ENCODE measurements at regions not wholly inside any gene's neighbourhood (a gene's known extent, or its start where the extent isn't known, plus 50 kb on each side); places are given as distances from the start of the nearest gene placed in this dataset.

DNA sequence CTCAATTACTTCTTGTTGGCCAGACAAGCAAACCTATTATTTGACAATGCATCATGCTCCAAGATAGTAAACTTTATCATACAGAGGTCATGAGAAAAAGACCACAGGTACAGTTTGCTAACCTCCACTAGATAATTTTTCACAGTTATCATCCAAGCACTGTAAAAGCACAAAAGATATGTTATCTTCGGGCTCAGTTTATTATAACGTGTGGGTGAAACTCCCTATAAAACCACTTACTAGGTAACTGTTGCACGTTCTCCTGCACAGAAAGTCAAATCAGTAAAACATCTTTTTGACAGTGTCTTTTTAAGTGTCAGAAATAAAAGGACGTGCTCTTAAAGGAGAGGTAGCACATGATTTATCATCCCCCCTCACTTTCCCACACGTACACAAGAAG lies 94.7 kb upstream of the BCL11A start:
- no peak for DNase-seq (ENCODE audit: low read depth, low spot score)
- no peak overlapping the region for H3K4me3 ChIP-seq (ENCODE audit: low read length)

DNA sequence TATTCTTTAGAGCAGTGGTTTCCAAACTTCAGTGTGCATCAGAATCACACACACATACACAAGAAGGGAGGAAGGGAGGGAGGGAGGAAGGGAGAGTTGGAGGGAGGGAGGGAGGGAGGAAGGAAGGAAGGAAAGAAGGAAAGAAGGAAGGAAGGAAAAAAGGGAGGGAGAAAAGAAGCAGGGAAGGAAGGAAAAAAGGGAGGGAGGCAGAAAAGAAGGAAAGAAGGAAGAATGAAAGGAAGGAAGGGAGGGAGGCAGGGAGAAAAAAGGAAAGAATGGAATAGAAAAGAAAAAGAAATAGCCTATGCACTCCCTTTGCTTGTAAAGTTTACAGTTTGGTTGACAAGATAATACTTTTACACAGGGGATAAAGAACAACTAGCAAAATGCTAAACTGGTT lies 96.3 kb upstream of the BCL11A start:
- no peak for DNase-seq (ENCODE audit: low read depth, low spot score)
- H3K4me3 ChIP-seq (ENCODE audit: low read length) = no peak overlapping the region

- DNase-seq (ENCODE audit: low read depth, low spot score) = no peak
- no peak overlapping the region for H3K4me3 ChIP-seq (ENCODE audit: low read length)
Observed at GRCh38 chr2:60652832-60653340, 99.4 kb upstream of the BCL11A start.

DNA sequence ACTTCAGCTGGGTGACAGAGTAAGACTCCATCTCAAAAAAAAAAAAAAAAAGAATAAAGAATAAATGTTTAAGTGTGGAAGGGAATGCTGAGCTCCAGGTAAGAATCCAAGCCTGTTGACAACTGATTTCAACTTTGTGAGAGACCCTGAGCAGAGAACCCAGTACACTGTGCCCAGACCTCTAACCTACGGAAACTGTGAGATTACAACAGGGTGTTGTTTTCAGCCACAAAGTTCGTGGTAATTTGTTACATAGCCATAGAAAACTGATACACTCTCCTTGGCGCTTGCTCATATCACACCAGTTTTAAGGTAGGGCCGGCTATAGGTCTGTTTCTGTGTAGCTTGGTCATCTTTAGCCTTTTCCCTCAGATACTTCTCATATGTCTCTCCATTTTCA lies 98.4 kb upstream of the PAPOLG start:
- no peak overlapping the region for H3K4me3 ChIP-seq (ENCODE audit: low read length)

DNA sequence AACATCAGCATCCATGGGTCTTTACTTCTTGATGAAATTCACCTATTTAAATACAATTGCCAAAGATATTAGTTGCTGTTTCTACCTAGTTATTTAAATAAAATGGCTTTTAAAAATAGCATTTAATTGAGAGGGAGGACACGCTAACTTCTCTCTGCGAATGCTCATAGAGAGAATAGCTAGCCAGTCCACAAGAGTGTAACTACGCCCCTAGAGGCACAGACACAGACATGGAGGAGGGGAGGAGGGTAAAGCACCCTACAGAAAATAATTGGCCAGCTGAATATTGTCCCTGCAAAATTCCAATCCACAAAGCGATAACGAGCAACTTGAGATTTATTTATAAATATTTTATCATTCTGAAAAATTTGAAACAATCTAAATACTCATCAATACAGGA lies 97.0 kb upstream of the PAPOLG start:
- no peak for DNase-seq (ENCODE audit: low read depth, low spot score)
- H3K4me3 ChIP-seq (ENCODE audit: low read length) = no peak overlapping the region

More for the DNA sequence above, 98.4 kb upstream of the PAPOLG start:
- DNase-seq (ENCODE audit: low read depth, low spot score) = no peak

- no peak overlapping the region for H3K4me3 ChIP-seq (ENCODE audit: low read length)
- no peak for DNase-seq (ENCODE audit: low read depth, low spot score)
Observed at GRCh38 chr2:60661073-60661738, 94.9 kb upstream of the PAPOLG start.

DNA sequence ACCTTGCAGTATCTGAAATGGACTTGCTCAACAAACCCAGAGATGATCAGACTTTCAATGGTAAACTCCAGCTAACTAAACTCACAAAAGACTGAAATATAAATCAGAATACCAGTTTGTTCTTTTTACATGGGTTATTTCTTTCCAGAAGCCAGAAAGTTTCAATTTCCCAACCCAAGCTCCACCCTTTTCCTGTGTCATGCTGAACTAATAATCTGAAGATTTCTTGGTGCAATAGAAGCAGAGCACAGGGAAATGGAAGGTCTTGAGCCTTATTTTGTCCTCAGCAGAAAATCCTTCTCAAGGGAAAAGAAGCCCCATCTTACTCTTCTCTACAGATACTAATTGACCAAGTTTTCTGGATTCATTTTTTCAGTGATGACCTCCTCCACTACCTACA lies 93.3 kb upstream of the PAPOLG start:
- no peak overlapping the region for H3K4me3 ChIP-seq (ENCODE audit: low read length)
- DNase-seq (ENCODE audit: low read depth, low spot score) = no peak

- no peak overlapping the region for H3K4me3 ChIP-seq (ENCODE audit: low read length)
- no peak for DNase-seq (ENCODE audit: low read depth, low spot score)
Observed at GRCh38 chr2:60671966-60672365, 84.1 kb upstream of the PAPOLG start.

DNA sequence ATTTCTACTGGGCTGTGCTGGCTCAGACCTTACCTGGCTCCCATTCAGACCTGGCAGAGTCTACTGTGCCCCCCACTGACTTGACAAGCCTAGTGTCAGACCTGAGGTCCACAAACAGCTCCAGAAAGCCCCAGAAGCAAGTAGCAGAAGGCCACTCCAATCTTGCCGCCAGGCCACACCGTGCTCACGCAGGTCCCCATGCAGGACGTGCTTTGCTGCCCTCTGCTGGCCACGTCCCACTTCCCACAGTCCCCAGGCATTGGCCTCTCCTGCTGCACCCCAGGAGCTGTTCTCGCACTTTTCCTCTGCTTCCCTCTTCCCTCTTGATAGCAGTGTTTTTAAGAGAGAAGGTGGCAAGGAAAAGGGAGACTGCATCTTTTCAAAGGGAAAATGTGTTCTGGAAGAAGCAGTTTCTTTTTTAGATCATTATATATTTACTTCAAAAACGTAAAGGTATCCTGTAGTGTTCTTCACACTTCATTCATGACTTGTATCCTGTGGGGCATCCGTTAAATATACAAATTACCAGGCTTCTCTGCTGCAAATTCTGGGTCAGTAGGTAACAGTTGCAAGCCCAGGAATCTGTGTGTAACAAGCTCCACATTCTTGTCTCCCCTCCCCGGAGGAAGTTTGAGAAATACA lies 81.4 kb upstream of the PAPOLG start:
- DNase-seq (ENCODE audit: low read depth, low spot score) = peak; percentile 55
- no peak overlapping the region for H3K4me3 ChIP-seq (ENCODE audit: low read length)

GRCh38 chr2:60675301-60675700 lies 80.8 kb upstream of the PAPOLG start:
- no peak overlapping the region for H3K4me3 ChIP-seq (ENCODE audit: low read length)
- DNase-seq (ENCODE audit: low read depth, low spot score) = no peak

DNA sequence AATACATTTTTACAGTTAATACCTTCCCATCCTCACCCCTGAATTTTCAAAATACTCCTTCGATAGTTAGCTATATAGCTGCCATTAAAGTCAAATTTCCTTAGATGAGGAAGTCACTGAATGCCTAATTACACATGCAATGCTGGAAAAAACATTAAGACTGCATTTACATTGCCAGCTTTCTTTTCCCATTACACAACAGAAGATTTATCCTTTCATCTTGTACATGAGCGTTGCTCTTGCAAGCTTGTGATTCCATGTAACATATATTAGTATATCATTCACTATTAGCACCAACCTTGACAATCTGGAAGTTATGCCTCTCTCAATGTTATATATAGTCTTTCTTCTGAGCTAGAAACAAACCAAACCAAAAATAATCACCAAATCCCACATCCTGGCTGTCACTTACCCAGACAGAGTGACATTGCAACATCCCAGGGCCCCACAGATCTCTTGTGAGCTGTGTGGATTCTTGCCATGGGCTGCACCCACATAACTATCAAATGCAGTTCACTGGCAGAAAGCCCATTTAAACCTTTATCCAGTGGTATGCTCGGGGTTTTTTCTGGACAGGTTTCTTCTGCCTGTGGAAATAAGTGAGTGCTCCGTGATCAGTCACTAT lies 79.2 kb upstream of the PAPOLG start:
- H3K4me3 ChIP-seq (ENCODE audit: low read length) = no peak overlapping the region
- peak; percentile 21 for DNase-seq (ENCODE audit: low read depth, low spot score)

GRCh38 chr2:60677356-60677755 lies 78.7 kb upstream of the PAPOLG start:
- H3K4me3 ChIP-seq (ENCODE audit: low read length) = no peak overlapping the region
- DNase-seq (ENCODE audit: low read depth, low spot score) = no peak

DNA sequence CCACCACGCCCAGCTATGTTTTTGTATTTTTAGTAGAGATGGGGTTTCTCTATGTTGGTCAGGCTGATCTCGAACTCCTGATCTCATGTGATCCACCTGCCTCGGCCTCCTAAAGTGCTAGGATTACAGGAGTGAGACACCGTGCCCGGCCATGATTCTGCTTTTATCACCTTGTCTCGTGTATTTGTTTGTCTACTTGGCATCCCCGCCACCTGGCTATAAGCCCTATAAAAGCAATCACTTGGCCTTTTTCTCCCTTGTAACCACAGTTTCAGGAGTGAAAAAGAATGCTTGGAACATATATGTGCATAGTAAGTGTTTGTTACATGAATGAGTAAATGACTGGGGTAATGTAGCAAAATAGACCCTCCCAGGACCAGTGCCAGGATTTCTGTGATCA lies 77.5 kb upstream of the PAPOLG start:
- no peak for DNase-seq (ENCODE audit: low read depth, low spot score)
- H3K4me3 ChIP-seq (ENCODE audit: low read length) = no peak overlapping the region

DNA sequence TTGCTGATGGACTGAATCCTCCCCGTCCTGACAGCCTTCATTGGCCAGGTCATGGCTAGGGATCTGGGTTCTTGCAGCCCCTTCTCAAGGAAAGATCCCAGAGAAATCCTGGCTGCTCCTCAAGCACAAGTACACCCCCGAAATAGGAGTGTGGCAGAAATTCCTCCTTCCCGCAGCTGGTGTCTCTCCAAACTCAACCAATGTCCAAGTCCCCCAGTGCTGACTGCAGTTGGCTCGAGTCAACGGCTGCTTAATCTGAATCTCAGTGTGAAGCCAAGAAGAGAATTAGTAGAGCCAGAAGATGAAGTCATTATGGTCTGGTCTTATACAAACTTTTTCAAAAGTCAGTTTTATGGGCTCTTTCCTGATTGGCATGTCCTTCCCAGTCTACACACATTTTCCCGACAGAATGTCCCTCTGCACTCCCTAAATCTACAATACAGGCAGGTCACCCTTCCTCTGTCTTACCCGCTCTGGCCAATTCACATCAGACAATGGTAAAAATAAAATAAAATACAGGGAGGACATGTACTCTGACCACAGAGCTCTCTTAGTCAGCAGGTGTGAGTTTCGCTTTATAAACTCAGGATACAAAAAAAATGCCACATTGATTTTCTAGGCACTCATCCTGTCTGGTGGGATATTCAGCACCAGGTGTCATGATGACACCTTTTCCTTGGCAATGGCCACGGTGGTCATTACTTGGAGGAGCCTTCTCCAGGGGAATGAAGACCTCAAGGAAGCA lies 76.9 kb upstream of the PAPOLG start:
- H3K4me3 ChIP-seq (ENCODE audit: low read length) = no peak overlapping the region
- DNase-seq (ENCODE audit: low read depth, low spot score) = no peak

DNA sequence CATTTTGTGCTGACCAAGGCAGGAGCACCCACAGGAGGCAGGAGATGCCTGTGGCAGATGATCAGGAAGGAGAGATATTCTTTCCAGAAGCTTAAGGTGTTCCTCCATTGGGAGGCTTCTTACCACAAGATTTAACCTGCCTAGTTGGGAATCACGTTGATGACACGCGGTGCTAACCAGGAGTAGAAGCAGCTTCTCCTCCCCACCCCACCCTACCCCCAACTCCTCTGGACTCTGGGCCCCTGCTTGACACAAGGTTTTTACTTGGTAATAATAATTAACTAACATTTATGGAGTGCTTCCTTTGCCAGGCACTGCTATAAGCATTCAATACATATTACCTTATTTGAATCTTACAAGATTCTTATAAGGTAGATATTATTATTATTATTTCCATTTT lies 62.5 kb upstream of the PAPOLG start:
- no peak overlapping the region for H3K4me3 ChIP-seq (ENCODE audit: low read length)
- DNase-seq (ENCODE audit: low read depth, low spot score) = no peak

DNA sequence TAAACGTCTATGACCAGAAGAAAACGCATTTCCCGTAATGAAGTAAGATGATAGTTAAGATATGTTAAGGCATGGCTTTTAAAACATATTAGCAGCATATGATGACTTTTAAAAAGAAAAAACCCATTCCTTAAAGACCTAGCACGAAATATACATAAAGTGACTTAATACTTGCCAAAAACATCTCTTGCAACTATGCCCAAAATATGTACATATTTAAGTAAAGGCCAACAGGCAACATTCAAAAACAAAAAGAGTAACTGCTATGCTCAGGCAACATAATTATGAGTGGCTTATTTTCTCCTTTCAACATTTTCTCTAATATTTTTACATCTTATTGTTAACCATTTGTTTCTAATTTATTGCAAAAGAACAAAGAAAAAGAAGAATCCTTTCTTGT lies 60.3 kb upstream of the PAPOLG start:
- no peak for DNase-seq (ENCODE audit: low read depth, low spot score)

GRCh38 chr2:60699617-60700016 lies 56.5 kb upstream of the PAPOLG start:
- DNase-seq (ENCODE audit: low read depth, low spot score) = no peak
- no peak overlapping the region for H3K4me3 ChIP-seq (ENCODE audit: low read length)

More for the DNA sequence above, 60.3 kb upstream of the PAPOLG start:
- no peak overlapping the region for H3K4me3 ChIP-seq (ENCODE audit: low read length)

DNA sequence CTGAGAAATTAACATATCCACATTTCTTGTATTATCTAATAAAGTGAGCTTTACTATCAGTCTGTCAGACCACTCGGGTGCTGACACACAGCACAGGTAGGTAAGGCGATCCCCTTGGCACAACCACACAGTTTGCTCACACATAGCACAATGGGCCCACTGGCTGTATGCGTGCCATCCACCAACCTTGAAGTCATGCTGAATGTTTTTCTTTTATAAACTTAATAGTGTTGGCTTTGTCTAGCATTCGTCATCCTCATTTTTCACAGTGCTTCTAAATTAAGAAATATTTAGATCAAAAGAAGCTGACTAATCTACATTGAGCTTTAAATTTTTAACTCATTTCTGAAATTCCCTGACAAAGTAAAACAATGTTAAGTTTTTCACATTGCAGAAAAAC lies 50.0 kb upstream of the PAPOLG start:
- H3K4me3 ChIP-seq (ENCODE audit: low read length) = no peak overlapping the region
- no peak for DNase-seq (ENCODE audit: low read depth, low spot score)

All from Jurkat, Clone E6-1 (cell line).